ENCODE measurements at regions not wholly inside any gene's neighbourhood (a gene's known extent, or its start where the extent isn't known, plus 50 kb on each side); places are given as distances from the start of the nearest gene placed in this dataset.

DNA sequence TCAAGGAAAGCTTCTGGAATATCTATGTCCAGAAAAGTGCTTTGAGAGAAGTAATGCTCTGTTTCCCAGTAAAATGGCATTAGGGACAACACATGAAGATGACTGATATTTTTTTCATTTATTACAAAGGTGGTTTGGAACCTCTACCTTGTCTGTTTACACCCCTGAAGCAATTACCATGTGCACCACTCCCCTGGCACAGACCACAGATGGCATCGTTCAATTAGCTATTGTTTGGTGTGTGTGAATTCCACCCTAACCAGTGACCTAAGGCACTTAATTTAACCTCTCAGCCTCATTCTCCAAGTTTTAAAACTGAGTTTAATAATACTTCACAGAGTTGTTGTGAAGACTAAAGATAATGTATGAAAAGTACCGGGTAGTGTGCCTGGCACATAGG, 127.6 kb upstream of the BMAL1 start (continued):
- TF ChIP-seq SIX1 (CRISPR knock-in tag; IDR thresholded peaks at IDR 0.05; ENCODE audit: borderline replicate concordance) (no peak), STAG1 (CRISPR knock-in tag; IDR thresholded peaks at IDR 0.05) (no peak)

DNA sequence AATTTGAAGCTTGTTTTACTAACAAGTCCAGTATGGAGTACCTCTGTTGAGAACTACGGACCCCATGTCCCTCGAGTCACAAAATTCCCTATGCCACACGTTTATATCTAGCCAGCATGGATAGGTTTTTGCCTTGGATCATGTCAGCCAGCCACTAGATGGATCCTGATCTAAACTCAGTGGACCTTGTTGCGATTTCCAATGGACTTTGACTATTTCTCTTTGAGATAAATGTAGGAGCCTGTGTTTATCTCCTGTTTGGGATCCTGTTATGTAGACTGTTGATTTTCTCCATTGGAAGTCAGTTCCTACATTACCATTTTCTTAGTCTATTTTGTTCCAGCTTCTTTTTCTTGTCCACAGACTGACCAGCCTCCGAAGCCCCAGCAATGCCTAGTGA, 127.1 kb upstream of the BMAL1 start:
- in situ Hi-C loops (cut with HindIII; ENCODE audit: extremely low pct_ligation_motif_present, low pct_unique_long_range_greater_than_20kb) (loop anchor here (5.0 kb wide), 1 partner anchor 183 kb away; no protein-coding TSS in a partner anchor), intact Hi-C loops (cut with micrococcal nuclease; ENCODE audit: unreplicated experiment) (no loop called here)
- no TSS peak for BruUV-seq (replicated peaks)
- ChIA-PET POLR2A (interaction anchor here (4.3 kb wide), 1 partner anchor 10 kb away, joined by 21 read pairs; no protein-coding TSS in a partner anchor), CTCF (ENCODE audit: low intra/inter-chr PET ratio, low total read pairs) (no interaction called here)
- H2AFZ ChIP-seq (ENCODE audit: low read length): no peak overlapping the region
- H3K4me3 ChIP-seq (replicated peaks in 1 of 3; ENCODE audit: insufficient read depth in 1 of 3, low read depth in 2 of 3, low read length in 3 of 3): no peak overlapping the region
- H3K36me3 ChIP-seq (replicated peaks in 1 of 2; ENCODE audit: control insufficient read depth in 1 of 2, insufficient read depth in 2 of 2, low read length in 2 of 2): no peaks in the 10 kb centered on the region
- no peak overlapping the region for H3K9ac ChIP-seq (ENCODE audit: insufficient read depth, low read depth, low read length)
- no peaks in the 10 kb centered on the region for H3K27me3 ChIP-seq (ENCODE audit: control insufficient read depth in 1 of 2, insufficient read depth in 2 of 2, low read length in 2 of 2)
- H3K9me3 ChIP-seq (ENCODE audit: low read length): no peaks in the 10 kb centered on the region
- TF ChIP-seq PAX8 (CRISPR knock-in tag; IDR thresholded peaks at IDR 0.05; ENCODE audit: borderline replicate concordance) (no peak), HNF4A (CRISPR knock-in tag; IDR thresholded peaks at IDR 0.05) (peak; percentile 48), ZNF784 (CRISPR knock-in tag; IDR thresholded peaks at IDR 0.05; ENCODE audit: borderline replicate concordance) (no peak), PAXIP1 (CRISPR knock-in tag; conservative IDR thresholded peaks at IDR 0.05) (0 out of 2 replicates have a peak, but pooled peaks have one; percentile 22), ZNF549 (CRISPR knock-in tag; IDR thresholded peaks at IDR 0.05) (no peak), ZBTB1 (CRISPR knock-in tag; IDR thresholded peaks at IDR 0.05; ENCODE audit: borderline replicate concordance) (no peak), ZNF644 (CRISPR knock-in tag; IDR thresholded peaks at IDR 0.05; ENCODE audit: low read depth) (0 out of 2 replicates have a peak, but pooled peaks have one; percentile 8), RAD51 (IDR thresholded peaks at IDR 0.05; ENCODE audit: borderline replicate concordance) (no peak), SNRNP70 (IDR thresholded peaks at IDR 0.05; ENCODE audit: low read depth, low read length) (no peak)
- TF ChIP-seq, protein P1, sequence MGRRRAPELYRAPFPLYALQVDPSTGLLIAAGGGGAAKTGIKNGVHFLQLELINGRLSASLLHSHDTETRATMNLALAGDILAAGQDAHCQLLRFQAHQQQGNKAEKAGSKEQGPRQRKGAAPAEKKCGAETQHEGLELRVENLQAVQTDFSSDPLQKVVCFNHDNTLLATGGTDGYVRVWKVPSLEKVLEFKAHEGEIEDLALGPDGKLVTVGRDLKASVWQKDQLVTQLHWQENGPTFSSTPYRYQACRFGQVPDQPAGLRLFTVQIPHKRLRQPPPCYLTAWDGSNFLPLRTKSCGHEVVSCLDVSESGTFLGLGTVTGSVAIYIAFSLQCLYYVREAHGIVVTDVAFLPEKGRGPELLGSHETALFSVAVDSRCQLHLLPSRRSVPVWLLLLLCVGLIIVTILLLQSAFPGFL (CRISPR knock-in tag; IDR thresholded peaks at IDR 0.05): no peak
- TF ChIP-seq, protein P2, sequence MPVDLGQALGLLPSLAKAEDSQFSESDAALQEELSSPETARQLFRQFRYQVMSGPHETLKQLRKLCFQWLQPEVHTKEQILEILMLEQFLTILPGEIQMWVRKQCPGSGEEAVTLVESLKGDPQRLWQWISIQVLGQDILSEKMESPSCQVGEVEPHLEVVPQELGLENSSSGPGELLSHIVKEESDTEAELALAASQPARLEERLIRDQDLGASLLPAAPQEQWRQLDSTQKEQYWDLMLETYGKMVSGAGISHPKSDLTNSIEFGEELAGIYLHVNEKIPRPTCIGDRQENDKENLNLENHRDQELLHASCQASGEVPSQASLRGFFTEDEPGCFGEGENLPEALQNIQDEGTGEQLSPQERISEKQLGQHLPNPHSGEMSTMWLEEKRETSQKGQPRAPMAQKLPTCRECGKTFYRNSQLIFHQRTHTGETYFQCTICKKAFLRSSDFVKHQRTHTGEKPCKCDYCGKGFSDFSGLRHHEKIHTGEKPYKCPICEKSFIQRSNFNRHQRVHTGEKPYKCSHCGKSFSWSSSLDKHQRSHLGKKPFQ (CRISPR knock-in tag; IDR thresholded peaks at IDR 0.05; ENCODE audit: insufficient replicate concordance): no peak
- H3K4me1 ChIP-seq (ENCODE audit: insufficient read depth, low read length): peaks cover 60% of the 10 kb centered on the region
- H4K20me1 ChIP-seq (ENCODE audit: insufficient read depth, low read length): no peaks in the 10 kb centered on the region
- H3K4me2 ChIP-seq (ENCODE audit: low read depth, low read length): peak overlapping the region; percentile 1; the same call in 1 of the 2 replicates
- FAIRE-seq (no peak), ATAC-seq (no peak), DNase-seq (ENCODE audit: low spot score) (no peak)
- WGBS (ENCODE audit: low lambda C conversion rate): 86% methylated on average over 5 of the region's 5 CpGs
- H3K27ac ChIP-seq (ENCODE audit: extremely low read length, insufficient read depth, low read length): no peak overlapping the region
- H3K79me2 ChIP-seq (ENCODE audit: insufficient read depth, low read length): no peaks in the 10 kb centered on the region

Data from HepG2 (cell line).